ENCODE measurements at regions not wholly inside any gene's neighbourhood (a gene's known extent, or its start where the extent isn't known, plus 50 kb on each side); places are given as distances from the start of the nearest gene placed in this dataset.

- Histone ChIP-seq H3K4me1 (no peaks in the 10 kb centered on the region), H3K9me3 (no peaks in the 10 kb centered on the region), H3K4me3 (no peak overlapping the region), H3K27me3 (peaks cover 0 to 45% of the 10 kb centered on the region in 2 donors), H3K36me3 (no peaks in the 10 kb centered on the region), H3K27ac (no peak overlapping the region)
- ATAC-seq = no peak
- no peak for DNase-seq
- no peak for TF ChIP-seq CTCF (IDR thresholded peaks at IDR 0.05)
- intact Hi-C loops (cut with DNase I) = no loop called here
These were observed 137.2 kb downstream of the CYLD start for GRCh38 chr16:50878966-50879615.

- Histone ChIP-seq H3K4me1 (no peaks in the 10 kb centered on the region), H3K27ac (no peak overlapping the region), H3K9me3 (no peaks in the 10 kb centered on the region), H3K27me3 (peaks cover 0 to 45% of the 10 kb centered on the region in 2 donors), H3K36me3 (no peaks in the 10 kb centered on the region), H3K4me3 (no peak overlapping the region)
- DNase-seq (no peak), ATAC-seq (no peak)
- no peak for TF ChIP-seq CTCF (IDR thresholded peaks at IDR 0.05)
- intact Hi-C loops (cut with DNase I) = no loop called here
These were observed 136.7 kb downstream of the CYLD start for GRCh38 chr16:50878536-50878935.

GRCh38 chr16:50876263-50876662, 134.4 kb downstream of the CYLD start:
- H3K36me3 ChIP-seq = no peaks in the 10 kb centered on the region
- H3K27me3 ChIP-seq = peaks cover 0 to 38% of the 10 kb centered on the region in 2 donors
- DNase-seq (no peak), ATAC-seq (no peak)
- peaks cover 0 to 3% of the 10 kb centered on the region in 2 donors for H3K9me3 ChIP-seq
- no peaks in the 10 kb centered on the region for H3K4me1 ChIP-seq
- no peak overlapping the region for H3K4me3 ChIP-seq
- TF ChIP-seq CTCF (IDR thresholded peaks at IDR 0.05) = no peak
- no peak overlapping the region for H3K27ac ChIP-seq
- intact Hi-C loops (cut with DNase I) = no loop called here

GRCh38 chr16:50868577-50868976, 126.7 kb downstream of the CYLD start:
- DNase-seq (no peak), ATAC-seq (no peak)
- Histone ChIP-seq H3K27ac (no peak overlapping the region), H3K27me3 (no peaks in the 10 kb centered on the region), H3K4me1 (no peaks in the 10 kb centered on the region), H3K4me3 (no peak overlapping the region), H3K9me3 (peaks cover 0 to 3% of the 10 kb centered on the region in 2 donors), H3K36me3 (no peaks in the 10 kb centered on the region)
- TF ChIP-seq CTCF (IDR thresholded peaks at IDR 0.05) = no peak
- intact Hi-C loops (cut with DNase I) = no loop called here

- no peaks in the 10 kb centered on the region for H3K36me3 ChIP-seq
- intact Hi-C loops (cut with DNase I) = no loop called here
- no peak overlapping the region for H3K27ac ChIP-seq
- TF ChIP-seq CTCF (IDR thresholded peaks at IDR 0.05) = no peak
- DNase-seq (no peak), ATAC-seq (no peak)
- no peaks in the 10 kb centered on the region for H3K27me3 ChIP-seq
- H3K4me3 ChIP-seq = no peak overlapping the region
- H3K9me3 ChIP-seq = no peaks in the 10 kb centered on the region
- H3K4me1 ChIP-seq = no peaks in the 10 kb centered on the region
These were observed 124.9 kb downstream of the CYLD start for GRCh38 chr16:50866806-50867205.
